ENCODE measurements at regions not wholly inside any gene's neighbourhood (a gene's known extent, or its start where the extent isn't known, plus 50 kb on each side); places are given as distances from the start of the nearest gene placed in this dataset.

DNA sequence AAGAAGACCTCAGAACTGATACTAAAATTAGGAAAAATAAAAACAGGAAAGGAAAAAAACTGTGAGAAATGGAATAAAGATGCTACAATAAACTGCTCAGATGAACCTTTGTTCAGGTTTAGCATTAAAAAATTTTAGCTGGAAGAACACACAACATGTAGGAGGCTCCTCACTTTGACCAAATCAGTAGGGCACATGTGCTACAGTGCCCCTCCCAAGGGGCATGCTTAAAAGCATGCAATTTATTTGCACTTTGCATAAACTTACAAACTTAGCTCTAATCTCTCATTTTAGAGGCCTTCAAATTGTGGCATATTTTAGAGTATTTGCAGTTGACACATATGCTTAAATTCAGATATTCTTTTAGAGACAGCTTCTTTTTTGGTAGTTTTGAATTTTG lies 570.2 kb downstream of the UTRN start:
- BruUV-seq (replicated peaks): no TSS peak
- TF ChIP-seq CTCF (conservative IDR thresholded peaks at IDR 0.05; ENCODE audit: low read depth, low read length) (no peak), EZH2 (IDR thresholded peaks at IDR 0.05; ENCODE audit: borderline replicate concordance, low read depth, low read length, poor library complexity, severe bottlenecking) (no peak)
- Histone ChIP-seq H3K36me3 (ENCODE audit: insufficient read depth, low read length, poor library complexity, severe bottlenecking) (no peaks in the 10 kb centered on the region), H3K27ac (ENCODE audit: low read depth, low read length, poor library complexity, severe bottlenecking) (no peak overlapping the region), H3K4me1 (ENCODE audit: insufficient read depth, low read length, poor library complexity, severe bottlenecking) (no peaks in the 10 kb centered on the region), H3K9me3 (ENCODE audit: low read depth, low read length, poor library complexity, severe bottlenecking) (no peaks in the 10 kb centered on the region), H3K4me3 (ENCODE audit: low read depth, low read length, poor library complexity, severe bottlenecking) (no peak overlapping the region), H3K27me3 (replicated peaks; ENCODE audit: insufficient read depth, low read depth, low read length, poor library complexity) (no peaks in the 10 kb centered on the region)
- DNase-seq (ENCODE audit: low spot score): no peak
- intact Hi-C loops (cut with micrococcal nuclease; ENCODE audit: unreplicated experiment): no loop called here
- POLR2A ChIA-PET (ENCODE audit: low non-redundant PET): no interaction called here
- CTCF ChIA-PET: no interaction called here

DNA sequence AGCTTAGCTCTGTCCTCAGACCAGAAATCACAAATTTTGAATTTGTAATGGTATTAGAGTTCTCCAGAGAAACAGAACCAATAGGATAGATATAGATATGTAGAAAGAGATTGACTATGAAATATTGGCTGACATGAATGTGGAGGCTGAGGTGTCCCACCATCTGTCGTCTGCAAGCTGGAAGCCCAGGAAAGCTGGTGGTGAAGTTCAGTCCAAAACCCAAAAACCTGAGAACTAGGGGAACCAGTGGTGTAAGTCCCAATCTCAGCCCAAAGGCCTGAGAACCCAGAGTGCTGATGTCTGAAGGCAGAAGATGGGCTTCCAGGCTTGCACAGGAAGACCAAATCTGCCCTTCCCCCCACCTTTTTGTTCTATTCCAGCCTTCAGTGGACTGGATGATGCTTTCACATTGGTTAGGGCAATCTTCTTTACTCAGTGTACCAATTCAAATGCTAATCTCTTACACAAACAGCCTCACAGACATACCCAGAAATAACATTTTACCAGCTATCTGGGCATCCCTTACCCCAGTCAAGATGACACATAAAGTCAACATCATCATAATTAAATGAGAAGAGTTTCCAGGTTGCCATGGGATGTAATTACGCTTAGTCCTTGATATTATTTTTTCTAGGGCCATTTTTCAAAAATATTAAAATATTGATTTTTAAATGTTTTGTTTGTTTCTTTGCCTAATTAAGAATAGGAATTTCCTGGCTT lies 570.8 kb downstream of the UTRN start:
- intact Hi-C loops (cut with micrococcal nuclease; ENCODE audit: unreplicated experiment): no loop called here
- H3K36me3 ChIP-seq (ENCODE audit: insufficient read depth, low read length, poor library complexity, severe bottlenecking): no peaks in the 10 kb centered on the region
- H3K27ac ChIP-seq (ENCODE audit: low read depth, low read length, poor library complexity, severe bottlenecking): no peak overlapping the region
- CTCF ChIA-PET: no interaction called here
- TF ChIP-seq CTCF (conservative IDR thresholded peaks at IDR 0.05; ENCODE audit: low read depth, low read length) (no peak), EZH2 (IDR thresholded peaks at IDR 0.05; ENCODE audit: borderline replicate concordance, low read depth, low read length, poor library complexity, severe bottlenecking) (no peak)
- no peak for DNase-seq (ENCODE audit: low spot score)
- H3K4me1 ChIP-seq (ENCODE audit: insufficient read depth, low read length, poor library complexity, severe bottlenecking): no peaks in the 10 kb centered on the region
- POLR2A ChIA-PET (ENCODE audit: low non-redundant PET): no interaction called here
- BruUV-seq (replicated peaks): no TSS peak
- H3K4me3 ChIP-seq (ENCODE audit: low read depth, low read length, poor library complexity, severe bottlenecking): no peak overlapping the region
- no peaks in the 10 kb centered on the region for H3K27me3 ChIP-seq (replicated peaks; ENCODE audit: insufficient read depth, low read depth, low read length, poor library complexity)
- no peaks in the 10 kb centered on the region for H3K9me3 ChIP-seq (ENCODE audit: low read depth, low read length, poor library complexity, severe bottlenecking)

DNA sequence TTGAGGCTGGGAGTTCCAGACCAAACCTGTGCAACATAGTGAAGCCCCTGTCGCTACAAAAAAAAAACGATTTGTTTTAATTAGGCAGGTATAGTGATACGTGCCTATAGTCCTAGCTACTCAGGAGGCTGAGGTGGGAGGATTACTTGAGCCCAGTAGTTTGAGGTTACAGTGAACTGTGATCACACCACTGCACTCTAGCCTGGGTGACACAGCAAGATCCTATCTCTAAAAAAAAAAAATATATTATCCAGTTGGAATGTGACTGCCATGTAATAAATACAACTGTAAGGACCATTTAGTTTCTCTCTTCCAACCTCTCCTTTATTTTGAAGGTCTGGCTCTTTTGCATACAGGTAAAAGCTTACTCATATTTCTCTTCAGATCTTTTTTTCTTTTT lies 571.5 kb downstream of the UTRN start:
- no peaks in the 10 kb centered on the region for H3K9me3 ChIP-seq (ENCODE audit: low read depth, low read length, poor library complexity, severe bottlenecking)
- DNase-seq (ENCODE audit: low spot score): no peak
- no peaks in the 10 kb centered on the region for H3K4me1 ChIP-seq (ENCODE audit: insufficient read depth, low read length, poor library complexity, severe bottlenecking)
- CTCF ChIA-PET: no interaction called here
- POLR2A ChIA-PET (ENCODE audit: low non-redundant PET): no interaction called here
- no TSS peak for BruUV-seq (replicated peaks)
- no peak overlapping the region for H3K27ac ChIP-seq (ENCODE audit: low read depth, low read length, poor library complexity, severe bottlenecking)
- no peaks in the 10 kb centered on the region for H3K27me3 ChIP-seq (replicated peaks; ENCODE audit: insufficient read depth, low read depth, low read length, poor library complexity)
- H3K4me3 ChIP-seq (ENCODE audit: low read depth, low read length, poor library complexity, severe bottlenecking): no peak overlapping the region
- TF ChIP-seq CTCF (conservative IDR thresholded peaks at IDR 0.05; ENCODE audit: low read depth, low read length) (no peak), EZH2 (IDR thresholded peaks at IDR 0.05; ENCODE audit: borderline replicate concordance, low read depth, low read length, poor library complexity, severe bottlenecking) (no peak)
- H3K36me3 ChIP-seq (ENCODE audit: insufficient read depth, low read length, poor library complexity, severe bottlenecking): no peaks in the 10 kb centered on the region
- intact Hi-C loops (cut with micrococcal nuclease; ENCODE audit: unreplicated experiment): no loop called here
